Prostate gland (tissue), 2 donors: ENCODE measurements at regions not wholly inside any gene's neighbourhood (a gene's known extent, or its start where the extent isn't known, plus 50 kb on each side); places are given as distances from the start of the nearest gene placed in this dataset.

Source experiments
- DNase-seq: peaks from one replicate; pipeline ENCODE4 v3.0.0-alpha.2; 2019; ENCODE audit warnings: low spot score
- H3K27ac ChIP-seq, 2 donors: fragments of 200-600 bp; sonication (generic); 2 replicates each; pipeline ENCODE4 v1.5.1; 2017 to 2019
- H3K27me3 ChIP-seq: fragments of 200-600 bp; sonication (generic); replicated peaks from 2 replicates; pipeline ENCODE4 v1.5.1; 2019; ENCODE audit not compliant: insufficient read depth
- H3K36me3 ChIP-seq, 2 donors: fragments of 200-600 bp; sonication (generic); 1 replicate in 1 of 2; 2 replicates in 1 of 2; pipeline versions ENCODE4 v1.5.1 to v1.8.1; 2017 to 2019
- H3K4me1 ChIP-seq: fragments of 200-600 bp; sonication (generic); replicated peaks from 2 replicates; pipeline ENCODE4 v1.5.1; 2019
- H3K4me3 ChIP-seq, 2 donors: fragments of 200-600 bp; sonication (generic); 2 replicates each; pipeline ENCODE4 v1.5.1; 2017 to 2019
- H3K9me3 ChIP-seq: fragments of 200-600 bp; sonication (generic); 2 replicates; pipeline ENCODE4 v1.5.1; 2017
- CTCF ChIP-seq, 4 experiments: fragments of 200-600 bp in 2 of 4; fragments of 450-650 bp in 2 of 4; sonication (generic) in 2 of 4; IDR thresholded peaks; 1 replicate in 3 of 4; 2 replicates in 1 of 4; pipeline ENCODE4 v1.5.1; 2016 to 2019; ENCODE audit warnings: antibody characterized with exemption in 4 of 4, mild to moderate bottlenecking in 2 of 4, moderate library complexity in 2 of 4
- POLR2A ChIP-seq: fragments of 450-650 bp; IDR thresholded peaks from one replicate; pipeline ENCODE4 v1.6.1; 2016; ENCODE audit warnings: antibody characterized with exemption, mild to moderate bottlenecking
- POLR2AphosphoS5 ChIP-seq: sonication (generic); formaldehyde crosslinking; IDR thresholded peaks from one replicate; pipeline ENCODE4 v1.6.1; 2017; ENCODE audit warnings: antibody characterized with exemption
- WGBS: methylation state at CpG from one replicate; pipeline ENCODE4 v1.1.5; 2018; 5-methylcytosine and 5-hydroxymethylcytosine counted together
- intact Hi-C: fragments of 100-400 bp; cut with DNase I; formaldehyde crosslinking; loops from one replicate; pipeline ENCODE4 v1.14.2; 2022

- Histone ChIP-seq H3K9me3 (no peaks in the 10 kb centered on the region), H3K27me3 (no peaks in the 10 kb centered on the region), H3K27ac (no peak overlapping the region), H3K36me3 (no peaks in the 10 kb centered on the region), H3K4me3 (no peak overlapping the region), H3K4me1 (no peaks in the 10 kb centered on the region)
- intact Hi-C loops: no loop called here
- WGBS: 75% methylated on average over 11 of the region's 11 CpGs
- TF ChIP-seq POLR2A (no peak), POLR2AphosphoS5 (no peak), CTCF (IDR thresholded peaks at IDR 0.05) (no peak)
- DNase-seq: no peak
These were observed 411.7 kb upstream of the NETO1 start for GRCh38 chr18:73279498-73279897.

GRCh38 chr18:73274812-73275621 lies 407.2 kb upstream of the NETO1 start:
- Histone ChIP-seq H3K4me1 (no peaks in the 10 kb centered on the region), H3K27ac (no peak overlapping the region), H3K36me3 (no peaks in the 10 kb centered on the region), H3K9me3 (no peaks in the 10 kb centered on the region), H3K4me3 (no peak overlapping the region), H3K27me3 (no peaks in the 10 kb centered on the region)
- intact Hi-C loops: no loop called here
- no peak for DNase-seq
- 86% methylated on average over 9 of the region's 9 CpGs for WGBS
- no peak for TF ChIP-seq POLR2A
- TF ChIP-seq CTCF (IDR thresholded peaks at IDR 0.05): no peak
- no peak for TF ChIP-seq POLR2AphosphoS5

DNA sequence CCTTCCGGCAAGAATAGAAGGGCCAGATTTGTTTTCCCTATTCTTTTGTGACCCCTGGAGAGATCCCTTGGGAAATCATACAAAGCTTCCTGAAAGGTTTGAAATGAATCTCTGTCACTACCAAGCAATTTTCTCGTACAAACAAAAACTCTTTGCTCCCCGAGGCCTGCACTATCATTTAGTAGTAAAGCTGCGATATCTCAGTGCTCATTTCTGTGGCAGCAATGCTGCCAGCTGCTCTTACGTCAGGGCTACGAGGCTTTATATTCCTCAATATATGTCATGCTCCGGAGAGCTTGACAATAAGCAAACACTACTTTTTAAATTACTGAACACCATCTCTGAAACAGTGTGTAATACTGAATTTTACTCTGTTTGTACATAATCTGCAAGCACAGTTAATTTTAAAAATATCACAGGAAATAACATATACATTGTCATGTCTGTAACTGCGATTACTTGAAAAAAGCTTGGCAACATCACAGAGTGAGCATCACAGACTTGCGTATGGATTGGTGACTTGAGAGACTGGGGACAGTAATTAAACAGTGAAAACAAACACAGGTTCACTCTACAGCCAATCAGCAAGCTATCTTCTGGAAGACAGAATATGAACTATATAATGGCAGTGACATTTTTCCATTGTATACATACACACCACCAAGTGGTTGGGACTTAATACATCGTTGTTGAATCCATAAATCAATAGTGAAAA lies 403.3 kb upstream of the NETO1 start:
- Histone ChIP-seq H3K27me3 (no peaks in the 10 kb centered on the region), H3K4me1 (no peaks in the 10 kb centered on the region), H3K9me3 (no peaks in the 10 kb centered on the region), H3K27ac (no peak overlapping the region), H3K4me3 (no peak overlapping the region), H3K36me3 (no peaks in the 10 kb centered on the region)
- TF ChIP-seq POLR2AphosphoS5: no peak
- intact Hi-C loops: no loop called here
- 61% methylated on average over 10 of the region's 10 CpGs for WGBS
- no peak for DNase-seq

DNA sequence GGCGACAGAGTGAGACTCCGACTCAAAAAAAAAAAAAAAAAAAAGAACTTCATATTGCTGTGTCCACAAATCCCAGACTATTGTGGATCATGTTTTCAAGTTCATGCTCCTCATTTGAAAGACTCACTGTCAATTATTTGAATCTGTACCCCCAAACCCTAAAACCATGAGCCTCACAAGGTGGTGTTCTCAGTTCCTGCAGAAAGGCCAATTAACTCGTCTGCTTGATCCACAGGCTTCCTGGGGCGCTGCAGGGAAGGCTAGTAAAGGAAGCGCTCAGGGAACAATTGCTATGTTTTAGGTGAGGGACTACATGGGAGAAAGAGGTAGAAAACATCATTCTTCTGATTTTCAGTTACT lies 396.8 kb upstream of the NETO1 start:
- Histone ChIP-seq H3K4me3 (no peak overlapping the region), H3K27ac (no peak overlapping the region)
- intact Hi-C loops: no loop called here

DNA sequence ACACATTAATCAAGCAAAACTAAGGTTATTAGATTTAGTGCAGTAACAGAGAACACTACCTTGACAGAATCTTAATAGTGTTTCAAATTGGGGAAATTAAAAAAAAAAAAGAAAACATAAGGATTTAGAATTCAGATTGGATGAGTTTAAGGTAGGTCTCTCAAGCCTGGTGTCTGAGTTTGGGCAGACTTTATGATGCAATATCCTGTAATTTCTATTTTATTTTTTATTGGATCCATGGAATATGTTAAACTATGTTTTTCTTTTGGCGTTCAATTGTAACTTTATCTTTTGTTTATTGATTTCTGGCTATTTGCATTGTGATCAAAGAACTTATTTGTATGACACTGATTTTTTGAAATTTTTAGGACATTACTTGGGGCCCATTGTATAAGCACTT lies 394.1 kb upstream of the NETO1 start:
- intact Hi-C loops: no loop called here
- WGBS: 76% methylated on average over 1 of the region's 1 CpG
- TF ChIP-seq CTCF (IDR thresholded peaks at IDR 0.05): no peak

More for the DNA sequence above, 396.8 kb upstream of the NETO1 start:
- no peaks in the 10 kb centered on the region for H3K27me3 ChIP-seq
- H3K4me1 ChIP-seq: no peaks in the 10 kb centered on the region
- no peak for DNase-seq
- H3K36me3 ChIP-seq: no peaks in the 10 kb centered on the region
- H3K9me3 ChIP-seq: no peaks in the 10 kb centered on the region
- WGBS: 87% methylated on average over 5 of the region's 5 CpGs
- TF ChIP-seq POLR2AphosphoS5: no peak
- no peak for TF ChIP-seq CTCF (IDR thresholded peaks at IDR 0.05)
- TF ChIP-seq POLR2A: no peak

More for the DNA sequence above, 394.1 kb upstream of the NETO1 start:
- no peaks in the 10 kb centered on the region for H3K9me3 ChIP-seq
- H3K36me3 ChIP-seq: no peaks in the 10 kb centered on the region
- DNase-seq: no peak
- no peaks in the 10 kb centered on the region for H3K4me1 ChIP-seq
- no peaks in the 10 kb centered on the region for H3K27me3 ChIP-seq
- no peak overlapping the region for H3K27ac ChIP-seq
- H3K4me3 ChIP-seq: no peak overlapping the region
